ENCODE measurements at regions not wholly inside any gene's neighbourhood (a gene's known extent, or its start where the extent isn't known, plus 50 kb on each side); places are given as distances from the start of the nearest gene placed in this dataset.

DNA sequence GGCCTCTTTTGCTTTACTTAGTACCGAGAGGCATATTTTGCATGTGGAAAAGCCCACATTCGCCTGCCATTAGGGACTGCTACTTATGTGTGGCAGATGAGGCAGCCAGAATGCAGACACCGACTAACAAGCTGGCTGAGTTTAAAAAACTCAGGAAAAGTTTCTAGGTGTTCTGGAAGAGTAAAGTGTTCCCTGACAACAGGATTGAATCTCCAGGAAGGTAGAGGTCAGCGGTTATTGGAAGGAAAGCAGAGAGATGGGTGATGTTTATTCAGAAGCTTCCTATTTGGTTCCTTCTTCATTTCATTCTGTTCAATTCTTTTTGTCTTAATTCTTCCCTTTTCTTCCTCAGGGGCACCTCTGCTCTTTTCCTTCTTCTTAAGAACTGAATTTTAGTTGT is 206.9 kb upstream of the SNX7 start:
- Histone ChIP-seq H3K9me3 (no peaks in the 10 kb centered on the region), H3K4me3 (no peak overlapping the region), H3K36me3 (no peaks in the 10 kb centered on the region), H3K27me3 (no peaks in the 10 kb centered on the region)
- no peak for DNase-seq

- Histone ChIP-seq H3K4me3 (no peak overlapping the region), H3K9me3 (no peaks in the 10 kb centered on the region), H3K36me3 (no peaks in the 10 kb centered on the region), H3K27me3 (no peaks in the 10 kb centered on the region)
- no peak for DNase-seq
Observed at GRCh38 chr1:98453066-98453465, 208.5 kb upstream of the SNX7 start.

- H3K4me3 ChIP-seq, result no peak overlapping the region
- H3K9me3 ChIP-seq, result no peaks in the 10 kb centered on the region
- no peaks in the 10 kb centered on the region for H3K27me3 ChIP-seq
- no peak for DNase-seq
- no peaks in the 10 kb centered on the region for H3K36me3 ChIP-seq
Observed at GRCh38 chr1:98452162-98452561, 209.4 kb upstream of the SNX7 start.

DNA sequence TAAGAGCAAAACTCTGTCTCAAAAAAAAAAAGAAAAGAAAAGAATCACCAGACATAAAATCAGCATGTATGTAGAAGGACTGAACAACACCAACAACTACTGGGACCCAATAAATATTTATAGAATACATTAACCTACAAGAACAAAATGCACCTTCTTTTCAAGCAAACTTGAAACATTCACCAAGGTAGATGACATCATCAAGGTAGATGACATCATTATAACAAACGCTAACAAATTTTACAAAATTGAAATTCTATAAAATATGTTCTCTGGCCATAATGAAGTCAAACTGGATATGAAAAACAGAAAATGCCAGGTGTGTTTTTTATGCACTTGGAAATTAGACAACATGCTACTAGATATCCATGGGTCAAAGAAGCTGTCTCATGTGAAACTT is 220.2 kb upstream of the SNX7 start:
- H3K4me3 ChIP-seq, result no peak overlapping the region
- no peak for DNase-seq
- no peaks in the 10 kb centered on the region for H3K36me3 ChIP-seq
- H3K9me3 ChIP-seq, result no peaks in the 10 kb centered on the region; the same call in 1 of the 2 replicates
- H3K27me3 ChIP-seq, result no peaks in the 10 kb centered on the region

GRCh38 chr1:98439471-98439870 is 222.1 kb upstream of the SNX7 start:
- no peak for DNase-seq
- Histone ChIP-seq H3K36me3 (no peaks in the 10 kb centered on the region), H3K27me3 (no peaks in the 10 kb centered on the region), H3K9me3 (no peaks in the 10 kb centered on the region), H3K4me3 (no peak overlapping the region)

DNA sequence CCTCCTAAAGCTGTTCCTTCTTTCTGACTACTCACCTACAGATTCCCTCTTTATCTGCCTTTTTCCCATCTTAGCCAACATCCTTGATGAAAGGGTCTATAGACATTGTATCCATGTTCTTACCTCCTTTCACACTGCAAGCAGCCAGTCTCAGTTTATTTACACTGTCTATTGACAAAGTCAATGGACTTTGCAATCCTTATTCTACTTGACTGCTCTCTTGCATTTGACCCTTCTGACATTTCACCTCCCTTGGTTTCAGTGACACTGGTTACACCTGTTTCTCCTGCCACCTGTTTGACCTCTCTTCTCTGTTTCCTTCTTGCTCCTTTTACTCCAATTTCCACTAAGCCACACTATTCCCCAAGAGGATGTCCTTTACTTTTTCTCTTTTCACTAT is 224.0 kb upstream of the SNX7 start:
- no peak for DNase-seq
- no peaks in the 10 kb centered on the region for H3K9me3 ChIP-seq

GRCh38 chr1:98437011-98437410 is 224.5 kb upstream of the SNX7 start:
- no peak for DNase-seq
- Histone ChIP-seq H3K27me3 (no peaks in the 10 kb centered on the region), H3K9me3 (no peaks in the 10 kb centered on the region), H3K4me3 (no peak overlapping the region), H3K36me3 (no peaks in the 10 kb centered on the region)

More for the DNA sequence above, 224.0 kb upstream of the SNX7 start:
- Histone ChIP-seq H3K36me3 (no peaks in the 10 kb centered on the region), H3K4me3 (no peak overlapping the region), H3K27me3 (no peaks in the 10 kb centered on the region)

DNA sequence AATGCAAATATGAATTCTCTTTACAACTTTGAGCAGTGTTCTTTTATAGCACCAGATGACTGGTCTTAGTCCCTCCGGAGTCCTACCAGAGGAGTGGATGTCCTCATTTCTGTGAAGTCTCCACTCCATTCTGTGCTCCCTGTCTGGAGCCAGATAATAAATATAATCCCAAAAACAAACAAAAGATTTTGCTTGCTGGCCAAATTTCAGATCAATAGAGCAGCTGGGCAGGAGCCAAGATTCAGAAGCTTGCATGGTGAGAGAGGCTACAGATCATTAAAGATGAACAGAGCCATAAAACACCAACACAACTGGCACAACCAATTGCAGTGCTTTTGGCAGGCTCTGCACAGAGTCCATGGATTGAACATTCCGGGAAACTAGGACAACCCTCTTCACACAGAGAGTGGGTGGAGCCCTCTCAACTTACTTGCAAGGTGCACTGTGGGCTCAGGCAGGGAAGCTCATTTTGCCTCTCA is 231.5 kb upstream of the SNX7 start:
- Histone ChIP-seq H3K4me3 (no peak overlapping the region), H3K27me3 (no peaks in the 10 kb centered on the region), H3K36me3 (no peaks in the 10 kb centered on the region), H3K9me3 (no peaks in the 10 kb centered on the region)
- peak; percentile 1 for DNase-seq

DNA sequence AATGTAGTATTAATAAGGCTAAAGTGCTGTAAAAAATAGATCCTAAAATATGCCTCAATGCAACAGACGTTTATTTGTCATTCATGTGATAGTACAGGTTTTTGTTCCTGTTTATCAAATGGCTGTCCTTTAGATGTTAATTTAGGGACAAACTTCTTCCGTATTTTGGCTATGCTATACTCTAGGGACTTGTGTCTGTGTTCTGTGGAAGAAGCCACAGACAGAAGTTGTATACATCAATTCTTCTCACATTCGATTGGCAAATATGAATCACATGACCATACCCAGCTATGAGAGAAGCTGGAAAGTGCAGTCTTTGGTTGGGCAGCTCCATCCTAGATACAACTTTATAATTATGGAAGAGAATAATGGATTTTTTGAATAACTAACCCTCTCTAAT is 232.7 kb upstream of the SNX7 start:
- DNase-seq, result no peak
- no peaks in the 10 kb centered on the region for H3K36me3 ChIP-seq
- no peak overlapping the region for H3K4me3 ChIP-seq
- H3K27me3 ChIP-seq, result no peaks in the 10 kb centered on the region
- H3K9me3 ChIP-seq, result no peaks in the 10 kb centered on the region

DNA sequence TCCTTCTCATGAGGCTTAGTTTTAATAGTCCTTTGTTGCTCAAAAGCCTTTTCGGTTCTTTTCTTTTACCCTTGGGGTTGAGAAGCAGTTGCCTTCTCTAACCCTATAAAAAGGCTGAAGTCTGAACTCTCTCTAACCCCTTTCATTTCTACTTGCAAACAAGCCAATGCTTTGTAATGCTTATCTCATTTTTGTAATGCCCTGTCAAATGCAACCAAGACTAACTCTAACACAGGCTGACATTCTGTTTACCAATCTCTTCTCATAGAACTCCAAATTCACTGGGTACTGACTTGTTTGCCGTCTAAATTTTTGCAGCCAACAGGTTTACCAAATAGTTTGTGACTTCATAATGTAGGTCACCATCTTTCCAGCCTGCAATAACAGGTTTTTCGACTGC is 233.9 kb upstream of the SNX7 start:
- no peaks in the 10 kb centered on the region for H3K27me3 ChIP-seq
- no peaks in the 10 kb centered on the region for H3K36me3 ChIP-seq
- no peak for DNase-seq

DNA sequence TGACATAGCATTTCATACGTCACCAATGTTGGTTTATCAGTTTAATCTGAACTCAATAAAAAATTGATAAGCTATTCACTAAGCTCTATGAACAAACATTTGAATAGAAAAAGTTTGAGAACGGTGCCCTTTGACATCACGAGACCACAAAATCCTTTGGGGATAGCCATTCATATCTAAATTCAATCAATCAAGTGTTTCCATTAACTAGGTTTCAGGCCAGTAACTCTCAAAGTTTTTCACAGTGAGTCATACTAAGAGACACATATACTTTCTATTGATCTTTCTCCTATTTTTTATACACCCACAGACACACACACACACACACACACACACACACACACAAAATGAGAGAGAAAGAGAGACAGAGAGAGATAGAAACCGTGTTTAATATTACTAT is 235.4 kb upstream of the SNX7 start:
- Histone ChIP-seq H3K36me3 (no peaks in the 10 kb centered on the region), H3K27me3 (no peaks in the 10 kb centered on the region), H3K9me3 (no peaks in the 10 kb centered on the region), H3K4me3 (no peak overlapping the region)
- DNase-seq, result no peak

More for the DNA sequence above, 233.9 kb upstream of the SNX7 start:
- H3K9me3 ChIP-seq, result no peaks in the 10 kb centered on the region
- H3K4me3 ChIP-seq, result no peak overlapping the region

- no peak overlapping the region for H3K4me3 ChIP-seq
- H3K9me3 ChIP-seq, result no peaks in the 10 kb centered on the region
- no peaks in the 10 kb centered on the region for H3K27me3 ChIP-seq
- H3K36me3 ChIP-seq, result no peaks in the 10 kb centered on the region
- DNase-seq, result no peak
Observed at GRCh38 chr1:98422816-98423215, 238.7 kb upstream of the SNX7 start.

DNA sequence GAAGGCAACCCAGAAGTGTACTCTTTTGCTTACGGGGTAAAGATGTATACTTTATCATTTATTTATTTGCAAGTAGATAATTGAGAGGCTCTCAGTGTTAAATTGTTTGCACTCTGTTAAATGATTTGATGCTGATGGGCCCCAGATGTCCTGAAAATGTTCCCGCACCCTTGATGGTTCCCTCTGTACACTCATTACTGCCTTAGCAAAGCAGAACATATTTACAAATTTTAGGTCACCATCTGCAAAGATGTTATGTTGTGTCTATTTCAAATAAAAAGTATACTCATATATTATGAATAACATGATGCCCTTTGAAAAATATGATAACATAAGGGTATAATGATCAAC is 240.5 kb upstream of the SNX7 start:
- Histone ChIP-seq H3K4me3 (no peak overlapping the region), H3K36me3 (no peaks in the 10 kb centered on the region), H3K27me3 (no peaks in the 10 kb centered on the region), H3K9me3 (no peaks in the 10 kb centered on the region)
- DNase-seq, result no peak

GRCh38 chr1:98420376-98421084 is 241.0 kb upstream of the SNX7 start:
- Histone ChIP-seq H3K9me3 (no peaks in the 10 kb centered on the region), H3K36me3 (no peaks in the 10 kb centered on the region), H3K27me3 (no peaks in the 10 kb centered on the region), H3K4me3 (no peak overlapping the region)
- no peak for DNase-seq

- Histone ChIP-seq H3K9me3 (peaks cover 3% of the 10 kb centered on the region), H3K36me3 (no peaks in the 10 kb centered on the region)
- DNase-seq, result no peak
Observed at GRCh38 chr1:98417820-98418219, 243.7 kb upstream of the SNX7 start.

DNA sequence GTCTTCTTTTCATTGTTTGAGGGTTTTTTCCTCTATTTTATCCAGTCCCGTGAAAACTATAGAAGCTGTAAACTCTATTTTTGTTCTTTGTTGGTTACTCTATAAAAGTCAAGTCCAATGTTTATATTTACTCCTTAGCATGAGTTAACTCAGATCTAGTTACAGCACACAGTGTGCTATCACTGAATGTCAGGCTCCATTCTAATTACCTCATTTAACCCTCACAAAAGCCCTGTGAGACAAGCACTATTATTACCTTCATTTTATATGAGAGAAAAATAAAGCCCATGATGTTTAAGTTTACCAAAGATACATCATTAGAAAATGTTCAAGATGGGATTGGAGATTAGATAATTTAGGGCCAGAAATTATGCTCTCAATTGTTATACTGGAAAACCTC is 251.4 kb upstream of the SNX7 start:
- no peak for DNase-seq
- Histone ChIP-seq H3K36me3 (no peaks in the 10 kb centered on the region), H3K4me3 (no peak overlapping the region), H3K27me3 (no peaks in the 10 kb centered on the region), H3K9me3 (peaks cover 3% of the 10 kb centered on the region; the same call in 1 of the 2 replicates)

More at GRCh38 chr1:98417820-98418219, 243.7 kb upstream of the SNX7 start:
- Histone ChIP-seq H3K4me3 (no peak overlapping the region), H3K27me3 (no peaks in the 10 kb centered on the region)

DNA sequence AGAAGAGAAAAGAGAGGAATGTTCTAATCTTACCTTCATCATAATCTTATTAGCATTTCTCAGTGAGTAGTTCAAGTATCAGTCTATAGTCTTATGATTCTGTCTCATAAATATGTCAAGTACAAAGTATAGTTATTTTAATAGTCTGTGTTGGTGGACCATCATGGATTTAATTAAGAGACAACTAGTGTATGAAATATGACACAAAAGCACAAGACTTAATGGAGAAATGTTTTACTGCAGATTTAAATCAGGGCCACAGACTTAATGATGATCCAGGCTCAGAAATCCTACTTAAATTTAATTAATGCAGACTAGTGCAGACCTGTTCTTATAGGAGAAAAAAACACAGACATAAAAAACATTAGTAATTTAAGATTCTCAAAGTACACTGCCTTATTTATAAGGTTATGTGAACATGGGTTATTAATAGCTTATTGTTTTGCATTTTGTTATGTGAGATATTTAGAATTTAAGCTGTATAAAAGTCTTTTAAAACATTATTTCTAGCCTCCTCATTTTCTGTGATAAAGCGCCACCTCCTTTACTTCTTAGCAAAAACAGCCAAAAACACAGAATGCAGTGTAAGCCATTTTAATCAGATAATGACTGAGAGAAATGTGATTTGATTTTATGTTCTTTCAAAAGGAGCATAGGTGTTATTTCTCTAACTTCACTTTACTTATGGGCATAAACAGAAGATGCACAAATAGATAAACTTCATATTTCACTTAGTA is 255.0 kb upstream of the SNX7 start:
- H3K4me3 ChIP-seq, result no peak overlapping the region
- no peak for DNase-seq
- H3K36me3 ChIP-seq, result no peaks in the 10 kb centered on the region
- H3K27me3 ChIP-seq, result no peaks in the 10 kb centered on the region
- H3K9me3 ChIP-seq, result no peaks in the 10 kb centered on the region

GRCh38 chr1:98405581-98406074 is 255.9 kb upstream of the SNX7 start:
- no peaks in the 10 kb centered on the region for H3K9me3 ChIP-seq

More at GRCh38 chr1:98405581-98406074, 255.9 kb upstream of the SNX7 start:
- Histone ChIP-seq H3K4me3 (no peak overlapping the region), H3K27me3 (no peaks in the 10 kb centered on the region), H3K36me3 (no peaks in the 10 kb centered on the region)
- DNase-seq, result no peak
